HuH-7 (cell line): ENCODE measurements at regions not wholly inside any gene's neighbourhood (a gene's known extent, or its start where the extent isn't known, plus 50 kb on each side); places are given as distances from the start of the nearest gene placed in this dataset.

Experiments used
- DNase-seq: peaks from one replicate; pipeline ENCODE4 v3.0.0; 2011; ENCODE audit warnings: low spot score

DNA sequence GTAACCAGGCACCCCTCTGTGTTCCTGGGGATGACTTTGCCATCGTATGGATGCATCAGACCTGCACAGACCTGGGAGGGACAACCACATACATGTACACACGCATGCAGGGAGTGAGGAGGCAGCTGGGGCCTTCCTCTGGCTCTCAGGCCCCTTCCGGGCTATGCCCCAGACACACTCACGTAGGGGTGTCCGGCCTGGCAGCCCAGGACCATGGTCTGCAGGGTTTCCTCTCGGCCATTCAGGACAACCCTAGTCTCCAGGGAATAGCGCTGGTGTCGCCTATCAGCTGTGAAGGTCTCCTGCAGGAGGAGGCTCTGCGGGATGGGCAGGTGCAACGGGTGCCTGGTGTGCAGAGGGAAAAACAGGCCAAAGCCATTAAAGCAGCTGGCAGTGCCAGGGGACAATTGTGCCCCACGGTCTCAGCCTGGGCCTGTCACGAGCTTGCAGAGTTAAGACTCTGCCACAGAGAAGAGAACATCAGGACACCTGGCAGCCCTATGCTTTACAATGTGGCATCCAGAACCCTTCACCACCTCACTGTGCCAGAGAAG lies 101.4 kb downstream of the RMI2 start:
- no peak for DNase-seq

- no peak for DNase-seq
These were observed 102.0 kb downstream of the RMI2 start for GRCh38 chr16:11447272-11447671.

DNA sequence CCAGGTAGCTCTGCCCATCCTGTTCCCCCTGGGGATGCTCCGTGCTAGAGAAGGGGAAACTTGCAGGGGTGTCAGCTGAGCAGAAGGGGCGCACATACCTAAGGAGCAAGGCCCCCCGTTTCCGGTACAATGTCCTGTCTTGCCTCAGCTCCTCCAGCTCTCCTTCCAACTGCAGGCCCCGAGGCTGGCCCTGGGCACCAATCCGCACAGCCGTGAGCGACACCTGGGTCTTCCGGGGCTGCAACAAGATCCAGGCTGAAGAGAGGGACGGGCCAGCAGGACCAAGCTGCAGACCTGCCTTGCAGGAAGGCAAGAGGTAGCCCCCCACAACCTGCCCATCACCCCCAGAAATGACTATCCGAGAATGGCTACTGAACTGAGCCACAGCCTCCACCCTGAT lies 102.6 kb downstream of the RMI2 start:
- no peak for DNase-seq

DNA sequence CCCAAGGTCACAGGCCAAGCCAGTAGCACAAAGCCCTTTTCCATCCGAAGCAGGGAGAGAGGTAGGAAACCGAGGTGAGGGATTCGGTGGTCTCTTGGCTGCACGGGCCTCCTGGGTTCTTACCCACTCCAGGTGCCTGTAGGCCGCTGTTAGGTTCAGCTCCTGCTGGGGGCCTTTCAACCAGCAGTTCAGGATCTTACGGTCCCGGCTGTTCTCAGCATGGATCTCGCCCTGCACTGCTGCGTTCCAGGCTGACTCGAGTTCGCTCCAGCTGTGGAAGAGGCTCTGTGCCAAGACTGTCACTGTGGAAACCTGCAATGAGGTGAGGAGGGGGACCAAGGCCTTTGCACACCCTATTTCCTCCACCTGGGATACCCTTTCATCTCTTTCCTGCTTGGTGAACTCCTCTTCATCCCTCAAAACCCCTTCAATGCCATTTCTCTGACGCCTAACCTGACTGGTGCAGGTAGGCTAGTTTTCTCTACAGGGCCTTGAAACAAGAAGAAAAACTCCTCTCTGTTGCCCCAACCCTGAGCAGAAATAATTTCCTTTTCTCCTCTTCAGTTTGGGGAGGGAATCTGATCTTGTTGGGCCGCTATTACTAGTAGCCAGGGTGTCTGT lies 103.6 kb downstream of the RMI2 start:
- no peak for DNase-seq

DNA sequence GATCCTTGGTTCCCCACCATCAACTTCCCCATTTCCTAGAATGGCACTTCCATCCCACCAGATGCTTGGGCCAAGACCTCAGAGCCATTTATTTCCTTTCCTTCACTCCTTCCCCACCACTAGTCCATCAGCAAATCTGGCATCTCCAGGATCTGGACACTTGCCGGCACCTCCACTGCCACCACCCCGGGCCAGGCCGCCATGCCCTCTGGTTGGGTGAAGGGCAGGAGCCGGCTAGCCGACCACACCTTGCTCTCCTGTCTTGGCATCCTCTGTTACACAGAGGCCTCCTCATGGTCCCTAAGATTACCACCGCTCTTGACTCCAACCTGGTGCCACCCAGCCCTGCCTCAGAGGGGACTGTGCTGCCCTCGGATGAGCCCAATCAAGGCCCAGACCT lies 104.5 kb downstream of the RMI2 start:
- no peak for DNase-seq

DNA sequence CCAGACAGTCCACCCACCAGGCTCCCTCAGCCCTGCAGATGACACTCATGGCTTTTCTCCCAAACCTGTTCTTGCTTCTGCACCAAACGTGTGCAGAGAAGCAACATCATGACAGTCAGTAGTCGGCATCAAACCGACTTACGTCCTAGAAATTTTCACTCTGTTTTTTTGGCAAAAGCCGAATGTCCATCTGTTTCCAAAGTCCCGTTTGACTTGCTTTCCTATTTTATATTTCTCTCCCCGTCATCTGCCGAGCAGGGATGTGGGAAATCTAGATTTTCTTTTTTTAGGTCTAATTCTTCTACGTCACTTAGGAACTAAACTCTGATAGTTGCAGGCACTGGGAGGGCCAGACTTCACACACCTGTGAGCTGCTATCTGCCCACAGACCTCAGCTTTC lies 104.9 kb downstream of the RMI2 start:
- no peak for DNase-seq

DNA sequence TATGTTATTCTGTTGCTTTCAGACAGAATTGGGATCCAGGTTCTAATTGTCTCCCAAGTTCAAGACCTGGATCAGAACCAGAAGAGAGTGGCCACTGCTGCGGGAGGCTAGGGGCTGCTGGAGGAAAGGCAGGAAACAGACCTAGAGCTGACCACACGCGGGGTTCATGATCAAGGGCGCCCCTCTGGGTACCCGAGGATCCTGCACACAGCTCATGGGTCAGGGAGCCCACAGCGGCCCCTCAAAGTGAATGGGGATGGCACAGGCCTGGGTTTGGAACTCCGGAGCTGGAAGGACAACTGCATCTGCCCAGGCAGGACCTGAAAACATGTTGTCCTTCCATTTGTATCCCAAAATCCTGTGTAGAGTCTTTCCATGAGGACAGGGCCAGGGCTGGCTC lies 107.0 kb downstream of the RMI2 start:
- DNase-seq: no peak

- DNase-seq: no peak
These were observed 107.6 kb downstream of the RMI2 start for GRCh38 chr16:11452746-11453389.

- no peak for DNase-seq
These were observed 111.5 kb downstream of the RMI2 start for GRCh38 chr16:11456741-11457140.

- no peak for DNase-seq
These were observed 114.5 kb downstream of the RMI2 start for GRCh38 chr16:11459722-11460121.

- no peak for DNase-seq
These were observed 115.7 kb downstream of the RMI2 start for GRCh38 chr16:11460820-11461594.

- DNase-seq: no peak
These were observed 116.3 kb downstream of the RMI2 start for GRCh38 chr16:11461595-11461990.

- DNase-seq: no peak
These were observed 116.8 kb downstream of the RMI2 start for GRCh38 chr16:11462036-11462435.

DNA sequence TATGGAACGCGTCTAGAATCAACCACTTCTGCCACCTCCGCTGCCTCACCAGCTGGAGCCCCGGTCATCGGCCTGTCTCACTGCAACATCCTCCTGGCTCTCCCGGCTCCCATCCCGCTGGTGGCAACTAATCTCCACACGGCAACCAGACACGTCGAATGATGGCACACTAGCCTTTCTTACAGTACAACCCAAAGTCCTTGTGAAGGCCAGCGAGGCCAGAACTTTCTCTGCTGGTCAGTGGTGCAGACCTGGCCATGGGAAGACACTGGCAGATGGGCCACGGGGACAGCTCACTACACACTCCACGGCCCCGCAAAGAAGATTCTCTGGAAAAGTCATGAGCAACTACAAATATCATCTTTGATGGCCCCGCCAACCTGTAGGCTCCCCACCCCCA lies 117.6 kb downstream of the RMI2 start:
- DNase-seq: no peak

- no peak for DNase-seq
These were observed 119.0 kb downstream of the RMI2 start for GRCh38 chr16:11464241-11464640.

DNA sequence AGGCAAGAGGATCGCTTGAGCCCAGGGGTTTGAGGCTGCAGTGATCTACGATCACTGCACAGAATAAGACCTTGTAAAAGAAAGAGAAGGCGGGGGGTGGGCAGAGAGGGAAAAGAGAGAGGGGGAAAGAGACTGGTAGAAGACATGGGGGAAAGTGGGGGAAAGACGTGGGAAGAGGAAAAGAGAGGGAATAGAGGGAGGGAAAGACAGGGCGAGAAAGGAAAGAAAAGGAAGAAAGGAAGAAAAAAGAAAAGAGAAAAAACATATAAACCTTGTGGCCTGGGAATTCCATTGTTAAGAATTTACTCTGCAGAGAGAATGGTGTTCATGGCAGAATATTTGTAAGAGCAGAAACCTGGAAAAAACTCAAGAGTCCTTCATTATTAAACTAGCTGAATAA lies 120.4 kb downstream of the RMI2 start:
- no peak for DNase-seq

DNA sequence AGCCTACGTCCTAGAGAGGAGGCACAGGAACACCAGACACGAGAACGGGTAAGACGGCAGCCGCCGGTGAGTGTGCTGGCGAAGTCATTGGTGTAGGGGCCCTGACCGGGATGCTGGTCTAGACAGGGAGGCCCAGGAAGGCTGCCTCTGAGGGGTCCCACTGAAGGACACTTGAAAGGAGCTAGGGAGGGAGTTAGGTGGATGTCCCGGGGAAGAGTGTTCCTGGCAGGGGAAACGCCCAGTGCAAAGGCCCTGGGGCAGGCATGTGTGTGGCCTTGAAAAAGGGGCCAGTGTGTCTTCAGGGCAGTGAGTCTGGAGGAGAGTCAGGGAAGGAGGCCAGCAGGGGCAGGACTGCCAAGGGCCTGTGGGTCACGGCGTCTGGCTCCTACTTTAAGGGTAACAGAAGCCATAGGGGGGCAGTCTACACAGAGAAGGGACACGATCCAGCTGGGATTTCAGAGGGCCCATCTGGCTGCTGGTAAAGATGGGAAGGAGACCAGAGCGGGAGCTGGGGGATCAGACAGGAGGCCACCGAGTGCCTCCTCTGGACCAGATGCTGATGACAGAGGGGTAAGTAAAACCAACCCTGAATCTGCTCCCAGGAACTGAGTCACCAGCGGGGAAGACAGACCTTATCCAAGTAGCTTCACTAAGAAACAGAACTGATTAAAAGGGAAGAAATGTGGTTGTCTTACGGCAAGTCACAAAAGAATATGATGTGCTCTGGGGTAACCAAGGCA lies 115.9 kb downstream of the LITAF start:
- DNase-seq: no peak

- DNase-seq: no peak
These were observed 115.2 kb downstream of the LITAF start for GRCh38 chr16:11471548-11471947.

GRCh38 chr16:11472410-11472809 lies 114.3 kb downstream of the LITAF start:
- no peak for DNase-seq

GRCh38 chr16:11472851-11473250 lies 113.9 kb downstream of the LITAF start:
- no peak for DNase-seq

DNA sequence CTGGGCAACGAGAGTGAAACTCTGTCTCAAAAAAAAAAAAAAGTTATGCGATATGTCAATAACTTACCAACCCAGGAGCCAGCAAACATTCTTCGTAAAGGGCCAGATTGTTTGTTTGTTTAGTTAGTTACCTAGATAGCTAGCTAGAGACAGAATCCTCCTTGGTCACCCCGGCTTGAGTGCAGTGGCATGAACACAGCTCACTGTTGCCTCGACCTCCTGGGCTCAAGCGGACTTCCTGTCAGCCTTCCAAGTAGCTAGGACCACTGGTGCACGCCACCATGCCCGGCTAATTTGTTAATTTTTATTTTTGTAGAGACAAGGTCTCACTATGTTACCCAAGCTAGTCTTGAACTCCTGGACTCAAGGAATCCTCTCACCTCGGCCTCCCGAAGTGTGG lies 113.0 kb downstream of the LITAF start:
- no peak for DNase-seq

GRCh38 chr16:11474617-11475291 lies 112.0 kb downstream of the LITAF start:
- DNase-seq: no peak
